Osteoblast (primary cell): ENCODE measurements at regions not wholly inside any gene's neighbourhood (a gene's known extent, or its start where the extent isn't known, plus 50 kb on each side); places are given as distances from the start of the nearest gene placed in this dataset.
A peak's percentile ranks its signal among the peaks of the same experiment; 100 is the strongest.

ENCODE experiments used
- DNase-seq: peaks from one replicate; pipeline ENCODE4 v3.0.0; 2011; ENCODE audit warnings: low spot score, mixed read lengths; ENCODE audit not compliant: insufficient read length; ENCODE audit errors: missing footprints
- H2AFZ ChIP-seq: 2 replicates; pipeline ENCODE4 v1.6.0; 2011; ENCODE audit warnings: mild to moderate bottlenecking, low read length
- H3K27ac ChIP-seq: 2 replicates; pipeline ENCODE4 v1.5.1; 2011; ENCODE audit warnings: mild to moderate bottlenecking, low read depth, low read length, moderate library complexity
- H3K27me3 ChIP-seq: 2 replicates; pipeline ENCODE4 v1.6.0; 2012; ENCODE audit warnings: mild to moderate bottlenecking, control low read depth, inconsistent platforms, low read length, moderate library complexity; ENCODE audit not compliant: insufficient read depth
- H3K36me3 ChIP-seq: 2 replicates; pipeline ENCODE4 v1.5.1; 2011; ENCODE audit warnings: mild to moderate bottlenecking, low read length, control low read depth, moderate library complexity; ENCODE audit not compliant: insufficient read depth
- H3K4me1 ChIP-seq: 2 replicates; pipeline ENCODE4 v1.5.1; 2011; ENCODE audit warnings: mild to moderate bottlenecking, low read length, control low read depth, moderate library complexity; ENCODE audit not compliant: insufficient read depth
- H3K4me2 ChIP-seq: 2 replicates; pipeline ENCODE4 v1.6.0; 2011; ENCODE audit warnings: mild to moderate bottlenecking, low read length; ENCODE audit not compliant: insufficient read depth
- H3K4me3 ChIP-seq: fragments of 200-600 bp; sonication (generic); 3 replicates; pipeline ENCODE4 v1.5.1; 2012; ENCODE audit warnings: mild to moderate bottlenecking, low read length, inconsistent platforms; ENCODE audit not compliant: insufficient read depth
- H3K79me2 ChIP-seq: 2 replicates; pipeline ENCODE4 v1.6.0; 2012; ENCODE audit warnings: mild to moderate bottlenecking, low read length, control low read depth, inconsistent platforms; ENCODE audit not compliant: insufficient read depth
- H3K9me3 ChIP-seq: 2 replicates; pipeline ENCODE4 v1.5.1; 2011; ENCODE audit warnings: low read depth, low read length, control low read depth
- H4K20me1 ChIP-seq: 2 replicates; pipeline ENCODE4 v1.6.0; 2012; ENCODE audit warnings: mild to moderate bottlenecking, low read length, control low read depth; ENCODE audit not compliant: insufficient read depth
- CTCF ChIP-seq: IDR thresholded peaks from 2 replicates; pipeline ENCODE4 v1.5.1; 2011; ENCODE audit warnings: mild to moderate bottlenecking, low read depth, low read length, moderate library complexity; ENCODE audit errors: extremely low read depth

- no peak for DNase-seq
- H3K36me3 ChIP-seq: no peaks in the 10 kb centered on the region
- H3K4me1 ChIP-seq: peaks cover 6% of the 10 kb centered on the region
- no peaks in the 10 kb centered on the region for H3K79me2 ChIP-seq
- H2AFZ ChIP-seq: no peak overlapping the region
- TF ChIP-seq CTCF: no peak
- no peaks in the 10 kb centered on the region for H4K20me1 ChIP-seq
- H3K4me2 ChIP-seq: no peak overlapping the region
- no peak overlapping the region for H3K27ac ChIP-seq
- H3K9me3 ChIP-seq: no peaks in the 10 kb centered on the region
- no peak overlapping the region for H3K4me3 ChIP-seq
- no peaks in the 10 kb centered on the region for H3K27me3 ChIP-seq
Observed at GRCh38 chr11:92523611-92524010, 299.0 kb downstream of the FAT3 start.

DNA sequence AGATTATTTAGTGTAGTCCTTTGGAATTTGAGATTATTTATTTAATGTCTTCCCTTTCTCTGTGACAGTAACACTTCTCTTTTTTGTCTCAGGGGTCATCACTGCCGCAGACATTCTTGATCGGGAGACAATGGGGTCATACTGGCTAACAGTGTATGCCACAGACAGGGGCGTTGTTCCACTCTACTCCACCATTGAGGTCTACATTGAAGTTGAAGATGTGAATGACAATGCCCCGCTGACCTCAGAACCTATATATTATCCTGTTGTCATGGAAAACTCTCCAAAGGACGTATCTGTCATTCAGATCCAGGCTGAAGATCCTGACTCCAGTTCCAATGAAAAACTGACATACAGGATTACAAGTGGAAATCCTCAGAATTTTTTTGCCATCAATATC is 299.9 kb downstream of the FAT3 start:
- H3K27ac ChIP-seq: no peak overlapping the region
- no peaks in the 10 kb centered on the region for H4K20me1 ChIP-seq
- H3K79me2 ChIP-seq: no peaks in the 10 kb centered on the region
- no peak for TF ChIP-seq CTCF
- H2AFZ ChIP-seq: no peak overlapping the region
- no peaks in the 10 kb centered on the region for H3K36me3 ChIP-seq
- H3K9me3 ChIP-seq: no peaks in the 10 kb centered on the region
- no peaks in the 10 kb centered on the region for H3K27me3 ChIP-seq
- DNase-seq: no peak
- H3K4me1 ChIP-seq: peaks cover 6% of the 10 kb centered on the region
- no peak overlapping the region for H3K4me2 ChIP-seq
- no peak overlapping the region for H3K4me3 ChIP-seq

DNA sequence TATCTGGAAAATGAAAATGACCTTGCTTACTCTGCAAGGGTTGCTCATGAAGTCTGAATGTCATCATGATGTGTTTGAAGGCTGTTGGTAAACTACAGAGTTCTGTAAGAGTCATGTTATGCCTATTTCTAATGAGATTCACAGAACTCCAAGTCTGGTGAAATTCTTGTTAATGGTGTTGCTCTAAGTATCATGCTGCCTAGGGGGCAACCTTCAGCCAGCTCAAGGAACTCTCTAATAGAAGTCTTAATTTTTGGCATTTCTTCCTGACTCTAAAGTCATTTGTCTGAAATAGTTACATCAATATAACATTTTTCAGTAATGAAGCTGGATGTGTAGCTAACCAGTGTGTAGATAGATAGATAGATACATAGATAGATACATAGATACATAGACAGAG is 302.8 kb downstream of the FAT3 start:
- H4K20me1 ChIP-seq: no peaks in the 10 kb centered on the region
- H3K4me2 ChIP-seq: peak overlapping the region; percentile 38
- no peaks in the 10 kb centered on the region for H3K27me3 ChIP-seq
- H3K4me1 ChIP-seq: peaks cover 6% of the 10 kb centered on the region
- peak overlapping the region; percentile 15 for H3K4me3 ChIP-seq
- H2AFZ ChIP-seq: no peak overlapping the region
- no peak overlapping the region for H3K27ac ChIP-seq
- no peaks in the 10 kb centered on the region for H3K79me2 ChIP-seq
- H3K36me3 ChIP-seq: no peaks in the 10 kb centered on the region
- TF ChIP-seq CTCF: peak; percentile 5
- H3K9me3 ChIP-seq: no peaks in the 10 kb centered on the region
- DNase-seq: no peak

GRCh38 chr11:92528001-92528400 is 303.4 kb downstream of the FAT3 start:
- Histone ChIP-seq H2AFZ (no peak overlapping the region), H3K27ac (no peak overlapping the region), H3K4me3 (peak overlapping the region; percentile 15), H3K4me1 (peaks cover 6% of the 10 kb centered on the region), H3K27me3 (no peaks in the 10 kb centered on the region), H3K9me3 (no peaks in the 10 kb centered on the region), H3K79me2 (no peaks in the 10 kb centered on the region), H4K20me1 (no peaks in the 10 kb centered on the region), H3K4me2 (peak overlapping the region; percentile 38), H3K36me3 (no peaks in the 10 kb centered on the region)
- no peak for TF ChIP-seq CTCF
- peak; percentile 44 for DNase-seq
